CD8-positive, alpha-beta memory T cell (primary cell): ENCODE measurements at regions not wholly inside any gene's neighbourhood (a gene's known extent, or its start where the extent isn't known, plus 50 kb on each side); places are given as distances from the start of the nearest gene placed in this dataset.

Experiments used
- CTCF ChIA-PET: fragments of 350-600 bp; sonication (Branson Sonifier 250); formaldehyde crosslinking; loops from one replicate; lab custom pipeline; 2021; ENCODE audit warnings: antibody characterized with exemption; lab: Charles Lee
- POLR2A ChIA-PET: fragments of 350-600 bp; sonication (Branson Sonifier 250); formaldehyde crosslinking; loops from one replicate; lab custom pipeline; 2021; ENCODE audit warnings: antibody characterized with exemption; lab: Charles Lee
- DNase-seq, 5 donors: peaks; one replicate each; pipeline versions ENCODE4 v3.0.0 to v3.0.0-alpha.2; 2020 to 2022; ENCODE audit warnings: mixed read lengths in 1 of 5
- H3K27ac ChIP-seq: one replicate; pipeline ENCODE4 v1.7.0; 2013; ENCODE audit warnings: low read depth, mild to moderate bottlenecking, low read length, moderate library complexity
- H3K27me3 ChIP-seq: 2 replicates; pipeline ENCODE4 v1.7.0; 2013; ENCODE audit warnings: low read length, mild to moderate bottlenecking; ENCODE audit not compliant: insufficient read depth, poor library complexity, severe bottlenecking
- H3K36me3 ChIP-seq: 2 replicates; pipeline ENCODE4 v1.7.0; 2013; ENCODE audit warnings: mild to moderate bottlenecking, low read length, moderate library complexity; ENCODE audit not compliant: insufficient read depth
- H3K4me1 ChIP-seq: 2 replicates; pipeline ENCODE4 v1.7.0; 2013; ENCODE audit warnings: mild to moderate bottlenecking, low read length, moderate library complexity; ENCODE audit not compliant: insufficient read depth
- H3K4me3 ChIP-seq: 2 replicates; pipeline ENCODE4 v1.7.0; 2013; ENCODE audit warnings: mild to moderate bottlenecking, low read length
- H3K9me3 ChIP-seq: 2 replicates; pipeline ENCODE4 v1.7.0; 2013; ENCODE audit warnings: mild to moderate bottlenecking, low read length
- H3K27ac Mint-ChIP-seq, 8 donors: one replicate each; pipeline ENCODE4 v1.8.0; 2020 to 2021; ENCODE audit warnings: mixed read lengths in 8 of 8, mild to moderate bottlenecking in 6 of 8, inconsistent platforms in 3 of 8, moderate library complexity in 3 of 8
- H3K27me3 Mint-ChIP-seq, 2 donors: one replicate each; pipeline ENCODE4 v1.8.0; 2020 to 2021; ENCODE audit warnings: mixed read lengths in 2 of 2, mild to moderate bottlenecking in 1 of 2, moderate library complexity in 1 of 2
- H3K36me3 Mint-ChIP-seq, 3 donors: one replicate each; pipeline ENCODE4 v1.8.0; 2020 to 2021; ENCODE audit warnings: mixed read lengths in 3 of 3, inconsistent platforms in 1 of 3, mild to moderate bottlenecking in 1 of 3
- H3K4me1 Mint-ChIP-seq, 3 donors: one replicate each; pipeline ENCODE4 v1.8.0; 2020 to 2021; ENCODE audit warnings: mixed read lengths in 3 of 3, inconsistent platforms in 1 of 3, mild to moderate bottlenecking in 1 of 3
- H3K4me3 Mint-ChIP-seq, 7 donors: one replicate each; pipeline ENCODE4 v1.8.0; 2020 to 2021; ENCODE audit warnings: mixed read lengths in 7 of 7, mild to moderate bottlenecking in 6 of 7, moderate library complexity in 4 of 7, inconsistent platforms in 2 of 7
- H3K9me3 Mint-ChIP-seq, 5 donors: one replicate each; pipeline ENCODE4 v1.8.0; 2020 to 2022; ENCODE audit warnings: mixed read lengths in 5 of 5, mild to moderate bottlenecking in 3 of 5, moderate library complexity in 2 of 5, inconsistent platforms in 1 of 5

- Mint-ChIP-seq H3K9me3 (peaks cover 4 to 32% (median 6%) of the 10 kb centered on the region in 5 donors), H3K27me3 (no peaks in the 10 kb centered on the region), H3K4me3 (no peak overlapping the region), H3K27ac (no peak overlapping the region), H3K4me1 (no peaks in the 10 kb centered on the region), H3K36me3 (no peaks in the 10 kb centered on the region)
- Histone ChIP-seq H3K27me3 (no peaks in the 10 kb centered on the region), H3K4me1 (no peaks in the 10 kb centered on the region), H3K36me3 (no peaks in the 10 kb centered on the region), H3K4me3 (no peak overlapping the region), H3K27ac (no peak overlapping the region), H3K9me3 (no peaks in the 10 kb centered on the region)
- CTCF ChIA-PET = no interaction called here
- POLR2A ChIA-PET = no interaction called here
- DNase-seq = no peak
Observed at GRCh38 chr13:67971291-67971690, 741.2 kb upstream of the PCDH9 start.

GRCh38 chr13:67967031-67967430 lies 736.9 kb upstream of the PCDH9 start:
- POLR2A ChIA-PET = no interaction called here
- no peaks in the 10 kb centered on the region for H3K36me3 Mint-ChIP-seq
- Histone ChIP-seq H3K36me3 (no peaks in the 10 kb centered on the region), H3K27me3 (no peaks in the 10 kb centered on the region), H3K4me1 (no peaks in the 10 kb centered on the region), H3K4me3 (no peak overlapping the region), H3K27ac (no peak overlapping the region), H3K9me3 (no peaks in the 10 kb centered on the region)
- CTCF ChIA-PET = no interaction called here
- H3K4me1 Mint-ChIP-seq = no peaks in the 10 kb centered on the region
- peaks cover 2 to 27% (median 11%) of the 10 kb centered on the region in 5 donors for H3K9me3 Mint-ChIP-seq
- DNase-seq = no peak
- no peak overlapping the region for H3K27ac Mint-ChIP-seq
- no peak overlapping the region for H3K4me3 Mint-ChIP-seq
- H3K27me3 Mint-ChIP-seq = no peaks in the 10 kb centered on the region

- CTCF ChIA-PET = no interaction called here
- H3K27me3 Mint-ChIP-seq = no peaks in the 10 kb centered on the region
- H3K4me1 ChIP-seq = no peaks in the 10 kb centered on the region
- peaks cover 3 to 36% (median 11%) of the 10 kb centered on the region in 5 donors for H3K9me3 Mint-ChIP-seq
- DNase-seq = no peak
- no peaks in the 10 kb centered on the region for H3K36me3 ChIP-seq
- H3K4me3 ChIP-seq = no peak overlapping the region
- H3K27ac Mint-ChIP-seq = no peak overlapping the region
- no peaks in the 10 kb centered on the region for H3K4me1 Mint-ChIP-seq
- no peaks in the 10 kb centered on the region for H3K36me3 Mint-ChIP-seq
- H3K27me3 ChIP-seq = no peaks in the 10 kb centered on the region
- H3K9me3 ChIP-seq = no peaks in the 10 kb centered on the region
- POLR2A ChIA-PET = no interaction called here
- no peak overlapping the region for H3K4me3 Mint-ChIP-seq
- no peak overlapping the region for H3K27ac ChIP-seq
Observed at GRCh38 chr13:67966065-67966464, 735.9 kb upstream of the PCDH9 start.

GRCh38 chr13:67964986-67965385 lies 734.9 kb upstream of the PCDH9 start:
- Mint-ChIP-seq H3K27me3 (no peaks in the 10 kb centered on the region), H3K36me3 (no peaks in the 10 kb centered on the region)
- POLR2A ChIA-PET = no interaction called here

GRCh38 chr13:67964091-67964490 lies 734.0 kb upstream of the PCDH9 start:
- H3K4me1 Mint-ChIP-seq = no peaks in the 10 kb centered on the region
- H3K4me3 Mint-ChIP-seq = no peak overlapping the region
- no peaks in the 10 kb centered on the region for H3K9me3 ChIP-seq
- ChIA-PET POLR2A (no interaction called here), CTCF (no interaction called here)
- no peaks in the 10 kb centered on the region for H3K27me3 Mint-ChIP-seq
- no peak for DNase-seq
- H3K27ac Mint-ChIP-seq = no peak overlapping the region
- H3K4me1 ChIP-seq = no peaks in the 10 kb centered on the region
- no peaks in the 10 kb centered on the region for H3K36me3 ChIP-seq
- H3K9me3 Mint-ChIP-seq = peaks cover 1 to 33% (median 11%) of the 10 kb centered on the region in 5 donors
- no peak overlapping the region for H3K4me3 ChIP-seq
- no peak overlapping the region for H3K27ac ChIP-seq
- no peaks in the 10 kb centered on the region for H3K36me3 Mint-ChIP-seq
- H3K27me3 ChIP-seq = no peaks in the 10 kb centered on the region

More at GRCh38 chr13:67964986-67965385, 734.9 kb upstream of the PCDH9 start:
- CTCF ChIA-PET = no interaction called here
- DNase-seq = no peak
- Histone ChIP-seq H3K36me3 (no peaks in the 10 kb centered on the region), H3K9me3 (no peaks in the 10 kb centered on the region), H3K4me3 (no peak overlapping the region), H3K27ac (no peak overlapping the region), H3K4me1 (no peaks in the 10 kb centered on the region), H3K27me3 (no peaks in the 10 kb centered on the region)
- Mint-ChIP-seq H3K4me3 (no peak overlapping the region), H3K9me3 (peaks cover 1 to 31% (median 11%) of the 10 kb centered on the region in 5 donors), H3K27ac (no peak overlapping the region), H3K4me1 (no peaks in the 10 kb centered on the region)

GRCh38 chr13:67961331-67961730 lies 731.2 kb upstream of the PCDH9 start:
- DNase-seq = no peak
- Mint-ChIP-seq H3K9me3 (peaks cover 4 to 31% (median 9%) of the 10 kb centered on the region in 5 donors), H3K27me3 (no peaks in the 10 kb centered on the region), H3K27ac (no peak overlapping the region), H3K4me3 (no peak overlapping the region), H3K4me1 (no peaks in the 10 kb centered on the region), H3K36me3 (no peaks in the 10 kb centered on the region)
- Histone ChIP-seq H3K27me3 (no peaks in the 10 kb centered on the region), H3K9me3 (no peaks in the 10 kb centered on the region), H3K4me3 (no peak overlapping the region), H3K4me1 (no peaks in the 10 kb centered on the region), H3K27ac (no peak overlapping the region), H3K36me3 (no peaks in the 10 kb centered on the region)
- ChIA-PET CTCF (no interaction called here), POLR2A (no interaction called here)

GRCh38 chr13:67951431-67951830 lies 721.3 kb upstream of the PCDH9 start:
- no peaks in the 10 kb centered on the region for H3K36me3 Mint-ChIP-seq
- CTCF ChIA-PET = no interaction called here
- no peak overlapping the region for H3K4me3 ChIP-seq
- DNase-seq = no peak
- H3K27ac Mint-ChIP-seq = no peak overlapping the region
- H3K9me3 Mint-ChIP-seq = peaks cover 1 to 20% (median 7%) of the 10 kb centered on the region in 5 donors
- H3K36me3 ChIP-seq = no peaks in the 10 kb centered on the region
- H3K4me3 Mint-ChIP-seq = no peak overlapping the region
- no peaks in the 10 kb centered on the region for H3K9me3 ChIP-seq
- H3K27me3 Mint-ChIP-seq = no peaks in the 10 kb centered on the region
- H3K4me1 ChIP-seq = no peaks in the 10 kb centered on the region
- no peaks in the 10 kb centered on the region for H3K27me3 ChIP-seq
- no peak overlapping the region for H3K27ac ChIP-seq
- POLR2A ChIA-PET = no interaction called here
- H3K4me1 Mint-ChIP-seq = no peaks in the 10 kb centered on the region

- no peak overlapping the region for H3K27ac Mint-ChIP-seq
- Histone ChIP-seq H3K9me3 (no peaks in the 10 kb centered on the region), H3K36me3 (no peaks in the 10 kb centered on the region), H3K4me1 (no peaks in the 10 kb centered on the region), H3K27me3 (no peaks in the 10 kb centered on the region), H3K27ac (no peak overlapping the region), H3K4me3 (no peak overlapping the region)
- H3K27me3 Mint-ChIP-seq = no peaks in the 10 kb centered on the region
- H3K9me3 Mint-ChIP-seq = peaks cover 4 to 20% (median 6%) of the 10 kb centered on the region in 5 donors
- ChIA-PET CTCF (no interaction called here), POLR2A (no interaction called here)
- no peaks in the 10 kb centered on the region for H3K36me3 Mint-ChIP-seq
- H3K4me1 Mint-ChIP-seq = no peaks in the 10 kb centered on the region
- no peak for DNase-seq
- H3K4me3 Mint-ChIP-seq = no peak overlapping the region
Observed at GRCh38 chr13:67950603-67951002, 720.5 kb upstream of the PCDH9 start.

GRCh38 chr13:67946131-67946530 lies 716.0 kb upstream of the PCDH9 start:
- Histone ChIP-seq H3K36me3 (no peaks in the 10 kb centered on the region), H3K9me3 (peaks cover 4% of the 10 kb centered on the region), H3K4me3 (no peak overlapping the region), H3K27ac (no peak overlapping the region), H3K27me3 (no peaks in the 10 kb centered on the region), H3K4me1 (no peaks in the 10 kb centered on the region)
- Mint-ChIP-seq H3K27me3 (no peaks in the 10 kb centered on the region), H3K27ac (no peak overlapping the region), H3K4me1 (no peaks in the 10 kb centered on the region), H3K4me3 (no peak overlapping the region), H3K9me3 (peaks cover 3 to 42% (median 6%) of the 10 kb centered on the region in 5 donors), H3K36me3 (no peaks in the 10 kb centered on the region)
- DNase-seq = no peak
- ChIA-PET POLR2A (no interaction called here), CTCF (no interaction called here)
